Nephron progenitor cell (in vitro differentiated cells): ENCODE measurements at regions not wholly inside any gene's neighbourhood (a gene's known extent, or its start where the extent isn't known, plus 50 kb on each side); places are given as distances from the start of the nearest gene placed in this dataset.

Source experiments
- DNase-seq: peaks from one replicate; pipeline ENCODE4 v3.0.0; 2021
- H3K27ac Mint-ChIP-seq: 2 replicates; pipeline ENCODE4 v1.8.0; 2021; ENCODE audit warnings: mild to moderate bottlenecking, moderate library complexity, mixed read lengths
- H3K27me3 Mint-ChIP-seq: 2 replicates; pipeline ENCODE4 v1.8.0; 2021; ENCODE audit warnings: mild to moderate bottlenecking, low read depth, mixed read lengths; ENCODE audit not compliant: poor library complexity
- H3K36me3 Mint-ChIP-seq: 2 replicates; pipeline ENCODE4 v1.8.0; 2021; ENCODE audit warnings: low read depth, mixed read lengths
- H3K4me1 Mint-ChIP-seq: 2 replicates; pipeline ENCODE4 v1.8.0; 2021; ENCODE audit warnings: mixed read lengths
- H3K4me3 Mint-ChIP-seq: 2 replicates; pipeline ENCODE4 v1.8.0; 2021; ENCODE audit warnings: mild to moderate bottlenecking, moderate library complexity, mixed read lengths
- H3K9me3 Mint-ChIP-seq: 2 replicates; pipeline ENCODE4 v1.8.0; 2021; ENCODE audit warnings: mild to moderate bottlenecking, moderate library complexity, mixed read lengths
- TF ChIP-seq, protein P1 (sequence below): fragments of 200-600 bp; sonication (generic); IDR thresholded peaks from 2 replicates; pipeline ENCODE4 v1.5.0; 2021; ENCODE audit warnings: antibody characterized with exemption

DNA sequence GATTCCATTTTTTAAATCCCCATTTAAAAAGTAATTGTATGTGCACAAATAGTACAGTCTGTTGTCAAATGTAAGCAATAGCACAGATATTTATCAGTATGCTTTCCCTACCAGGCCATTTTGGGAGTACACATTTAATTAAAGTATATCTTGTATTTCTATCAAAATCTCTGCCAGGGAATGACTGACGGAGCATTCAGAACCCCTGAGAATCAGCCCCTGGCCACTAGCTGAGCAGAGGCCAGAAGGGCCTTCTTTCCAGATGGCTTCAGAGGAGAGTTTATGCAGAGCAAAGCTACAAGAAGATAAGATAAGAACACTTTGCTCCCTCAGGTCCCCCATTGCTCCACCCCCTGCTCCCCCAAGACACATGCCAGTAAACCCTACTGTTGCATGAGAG lies 99.9 kb upstream of the PROX1 start:
- no peaks in the 10 kb centered on the region for H3K4me1 Mint-ChIP-seq
- no peaks in the 10 kb centered on the region for H3K36me3 Mint-ChIP-seq
- DNase-seq, result no peak
- peaks cover 5% of the 10 kb centered on the region for H3K27me3 Mint-ChIP-seq
- no peaks in the 10 kb centered on the region for H3K9me3 Mint-ChIP-seq
- no peak overlapping the region for H3K4me3 Mint-ChIP-seq
- H3K27ac Mint-ChIP-seq, result no peak overlapping the region
- TF ChIP-seq, protein P1, sequence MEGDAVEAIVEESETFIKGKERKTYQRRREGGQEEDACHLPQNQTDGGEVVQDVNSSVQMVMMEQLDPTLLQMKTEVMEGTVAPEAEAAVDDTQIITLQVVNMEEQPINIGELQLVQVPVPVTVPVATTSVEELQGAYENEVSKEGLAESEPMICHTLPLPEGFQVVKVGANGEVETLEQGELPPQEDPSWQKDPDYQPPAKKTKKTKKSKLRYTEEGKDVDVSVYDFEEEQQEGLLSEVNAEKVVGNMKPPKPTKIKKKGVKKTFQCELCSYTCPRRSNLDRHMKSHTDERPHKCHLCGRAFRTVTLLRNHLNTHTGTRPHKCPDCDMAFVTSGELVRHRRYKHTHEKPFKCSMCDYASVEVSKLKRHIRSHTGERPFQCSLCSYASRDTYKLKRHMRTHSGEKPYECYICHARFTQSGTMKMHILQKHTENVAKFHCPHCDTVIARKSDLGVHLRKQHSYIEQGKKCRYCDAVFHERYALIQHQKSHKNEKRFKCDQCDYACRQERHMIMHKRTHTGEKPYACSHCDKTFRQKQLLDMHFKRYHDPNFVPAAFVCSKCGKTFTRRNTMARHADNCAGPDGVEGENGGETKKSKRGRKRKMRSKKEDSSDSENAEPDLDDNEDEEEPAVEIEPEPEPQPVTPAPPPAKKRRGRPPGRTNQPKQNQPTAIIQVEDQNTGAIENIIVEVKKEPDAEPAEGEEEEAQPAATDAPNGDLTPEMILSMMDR, result no peak

DNA sequence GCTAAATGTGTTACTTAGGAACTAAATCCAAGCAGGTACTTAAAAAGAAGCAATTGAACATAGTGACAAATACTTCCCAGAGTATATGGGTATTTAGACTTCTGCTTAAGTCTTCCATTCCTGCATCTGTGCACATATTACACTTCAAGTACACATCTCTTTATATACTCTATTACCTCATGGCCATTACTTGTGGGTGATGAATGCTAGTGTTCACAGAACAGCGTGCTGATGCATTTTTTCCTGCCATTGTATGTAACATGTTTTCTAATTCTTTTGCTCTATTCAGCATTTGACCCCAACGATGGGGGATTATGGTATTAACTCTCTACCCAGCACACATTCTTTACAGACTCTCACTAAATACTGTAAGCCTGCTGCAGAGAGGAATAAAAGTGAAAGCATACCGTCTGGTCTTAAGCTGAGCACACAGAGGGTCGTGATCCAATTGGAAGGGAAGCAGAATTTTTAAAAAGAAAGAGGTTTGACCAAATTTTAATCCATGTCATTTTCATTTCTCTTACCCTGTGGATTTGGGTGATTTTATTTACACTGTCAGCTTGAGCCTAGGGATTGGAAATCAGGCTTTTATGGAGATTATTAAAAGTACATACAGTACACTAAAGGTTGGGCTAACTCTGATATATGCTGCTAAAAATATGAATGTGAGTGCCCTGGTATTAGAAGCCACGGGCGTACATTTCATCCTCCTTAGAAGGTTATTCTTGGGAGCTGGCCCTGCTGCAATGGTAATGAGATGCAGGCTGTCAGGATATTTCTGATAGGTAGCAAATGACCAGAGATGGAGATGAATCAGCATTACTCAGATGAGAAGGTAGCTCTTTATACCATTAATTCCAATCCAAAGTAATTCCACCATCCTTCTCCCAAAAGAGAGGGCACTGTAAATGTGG lies 95.5 kb upstream of the PROX1 start:
- Mint-ChIP-seq H3K4me3 (no peak overlapping the region), H3K4me1 (peaks cover 6% of the 10 kb centered on the region), H3K27me3 (no peaks in the 10 kb centered on the region), H3K27ac (no peak overlapping the region), H3K36me3 (no peaks in the 10 kb centered on the region), H3K9me3 (no peaks in the 10 kb centered on the region)
- DNase-seq, result no peak
- TF ChIP-seq, protein P1, result no peak

DNA sequence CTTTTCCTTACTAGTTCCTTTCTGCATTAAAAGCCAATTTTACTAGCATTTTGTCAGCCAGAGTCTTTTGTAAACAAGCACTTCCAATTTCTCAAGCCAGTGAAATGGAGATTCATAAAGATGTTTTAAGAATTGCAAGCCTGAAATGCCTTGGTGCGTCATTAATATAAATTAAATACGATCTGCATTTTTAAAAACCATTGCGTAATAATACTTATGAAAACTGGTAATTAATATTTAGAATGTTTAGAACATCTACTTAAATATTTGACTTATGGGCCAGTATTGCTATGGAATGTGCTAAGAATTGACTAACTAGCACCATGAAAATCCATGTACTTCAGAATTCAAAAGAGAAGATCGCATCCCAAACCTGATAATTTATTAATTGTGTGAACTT lies 89.1 kb upstream of the PROX1 start:
- no peaks in the 10 kb centered on the region for H3K36me3 Mint-ChIP-seq
- no peak for DNase-seq
- no peaks in the 10 kb centered on the region for H3K27me3 Mint-ChIP-seq
- H3K9me3 Mint-ChIP-seq, result no peaks in the 10 kb centered on the region
- TF ChIP-seq, protein P1, result no peak
- peaks cover 11% of the 10 kb centered on the region for H3K4me1 Mint-ChIP-seq
- H3K27ac Mint-ChIP-seq, result no peak overlapping the region
- no peak overlapping the region for H3K4me3 Mint-ChIP-seq

DNA sequence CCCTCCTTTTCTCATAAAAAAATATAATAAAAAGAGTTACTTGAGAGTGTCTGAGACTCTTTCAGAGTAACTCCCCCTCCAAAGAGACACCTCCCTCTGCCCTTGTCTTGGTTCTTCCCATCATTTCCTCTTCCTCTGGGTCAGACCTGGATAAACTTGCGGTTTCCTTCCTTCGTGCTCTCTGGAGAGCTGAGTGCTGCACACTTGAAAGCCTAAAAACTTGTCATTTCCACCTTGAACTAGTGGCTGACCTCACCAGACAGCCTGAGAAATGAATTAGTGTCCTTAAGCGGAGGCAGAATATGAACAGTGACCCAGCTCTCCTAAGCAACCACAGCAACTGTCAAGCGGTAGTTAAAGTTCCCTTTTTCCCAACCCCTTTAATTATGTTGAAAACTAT lies 88.4 kb upstream of the PROX1 start:
- peak overlapping the region; percentile 2 for H3K27ac Mint-ChIP-seq
- no peaks in the 10 kb centered on the region for H3K36me3 Mint-ChIP-seq
- H3K4me1 Mint-ChIP-seq, result peaks cover 5% of the 10 kb centered on the region

DNA sequence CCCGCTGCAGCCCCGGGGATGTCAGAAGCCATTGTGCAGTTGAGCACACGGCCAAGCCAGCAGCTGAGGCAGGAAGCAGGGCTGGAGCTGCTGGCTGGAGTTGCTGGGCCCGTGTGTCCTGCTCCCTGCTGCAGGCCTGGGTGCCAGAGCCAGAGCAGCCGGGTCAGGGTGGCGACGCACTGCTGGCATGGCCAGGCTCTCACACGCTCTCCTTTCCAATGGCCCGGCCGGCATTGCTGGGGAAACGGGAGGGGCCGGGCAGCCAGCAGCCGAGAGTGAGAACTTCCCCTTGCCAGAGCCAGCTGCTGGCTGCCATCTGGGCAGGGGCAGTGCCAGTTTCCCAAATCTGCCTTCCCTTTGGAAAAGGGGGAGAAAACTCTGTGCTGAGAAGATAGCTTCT lies 82.4 kb upstream of the PROX1 start:
- TF ChIP-seq, protein P1, result no peak
- DNase-seq, result no peak
- Mint-ChIP-seq H3K9me3 (no peaks in the 10 kb centered on the region), H3K27me3 (peaks cover 6% of the 10 kb centered on the region), H3K4me3 (no peak overlapping the region), H3K27ac (no peak overlapping the region), H3K36me3 (no peaks in the 10 kb centered on the region), H3K4me1 (no peaks in the 10 kb centered on the region)

More for the DNA sequence above, 88.4 kb upstream of the PROX1 start:
- TF ChIP-seq, protein P1, result no peak
- Mint-ChIP-seq H3K27me3 (no peaks in the 10 kb centered on the region), H3K9me3 (no peaks in the 10 kb centered on the region), H3K4me3 (no peak overlapping the region)
- no peak for DNase-seq

DNA sequence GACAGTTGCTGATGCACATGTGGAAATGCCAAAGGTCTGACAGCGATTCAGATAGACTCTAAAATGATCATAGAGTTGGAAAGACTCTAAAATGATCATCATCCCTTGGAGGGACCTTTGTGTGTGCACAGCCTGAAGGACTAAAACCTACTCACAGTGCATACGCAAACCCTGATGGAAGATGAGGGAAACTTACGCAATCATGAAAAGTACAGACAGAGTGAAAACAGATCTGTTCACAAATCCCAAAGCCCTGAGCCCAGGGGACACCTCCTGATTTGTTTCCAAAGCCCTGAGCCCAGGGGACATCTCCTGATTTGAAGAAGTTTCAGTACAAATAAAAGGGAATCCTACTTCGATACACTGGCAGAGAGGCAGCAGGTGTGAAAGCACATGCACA lies 79.3 kb upstream of the PROX1 start:
- DNase-seq, result no peak
- Mint-ChIP-seq H3K36me3 (no peaks in the 10 kb centered on the region), H3K4me1 (no peaks in the 10 kb centered on the region), H3K4me3 (no peak overlapping the region), H3K27ac (no peak overlapping the region), H3K27me3 (peaks cover 12% of the 10 kb centered on the region), H3K9me3 (no peaks in the 10 kb centered on the region)
- TF ChIP-seq, protein P1, result no peak
